ENCODE measurements at regions not wholly inside any gene's neighbourhood (a gene's known extent, or its start where the extent isn't known, plus 50 kb on each side); places are given as distances from the start of the nearest gene placed in this dataset.

GRCh38 chr6:165984729-165985275 is 182.8 kb downstream of the TBXT start:
- DNase-seq = no peak

GRCh38 chr6:165983112-165984072 is 184.3 kb downstream of the TBXT start:
- no peak for DNase-seq

GRCh38 chr6:165978476-165978875 is 189.2 kb downstream of the TBXT start:
- DNase-seq = no peak

- no peak for DNase-seq
These were observed 191.0 kb downstream of the TBXT start for GRCh38 chr6:165976684-165977083.

- no peak for DNase-seq
These were observed 192.8 kb downstream of the TBXT start for GRCh38 chr6:165974817-165975216.

- no peak for DNase-seq
These were observed 194.2 kb downstream of the TBXT start for GRCh38 chr6:165973473-165973872.

- DNase-seq = no peak
These were observed 195.4 kb downstream of the TBXT start for GRCh38 chr6:165972139-165972802.

- no peak for DNase-seq
These were observed 196.4 kb downstream of the TBXT start for GRCh38 chr6:165971202-165971601.

- no peak for DNase-seq
These were observed 197.7 kb downstream of the TBXT start for GRCh38 chr6:165970001-165970400.

GRCh38 chr6:165969184-165969583 is 198.5 kb downstream of the TBXT start:
- DNase-seq = no peak

GRCh38 chr6:165968408-165968807 is 199.2 kb downstream of the TBXT start:
- DNase-seq = no peak

GRCh38 chr6:165967810-165968407 is 199.7 kb downstream of the TBXT start:
- DNase-seq = no peak

- no peak for DNase-seq
These were observed 203.9 kb downstream of the TBXT start for GRCh38 chr6:165963750-165964149.

GRCh38 chr6:165962366-165962765 is 205.3 kb downstream of the TBXT start:
- no peak for DNase-seq

GRCh38 chr6:165961233-165961632 is 206.4 kb downstream of the TBXT start:
- DNase-seq = no peak

- DNase-seq = no peak
These were observed 207.0 kb downstream of the TBXT start for GRCh38 chr6:165960695-165961094.

- DNase-seq = no peak
These were observed 208.0 kb downstream of the TBXT start for GRCh38 chr6:165959627-165960026.

GRCh38 chr6:165956874-165957273 is 210.8 kb downstream of the TBXT start:
- no peak for DNase-seq

- no peak for DNase-seq
These were observed 215.1 kb downstream of the TBXT start for GRCh38 chr6:165952514-165952913.

GRCh38 chr6:165950316-165950715 is 217.3 kb downstream of the TBXT start:
- no peak for DNase-seq

GRCh38 chr6:165949324-165949723 is 218.3 kb downstream of the TBXT start:
- DNase-seq = no peak

- DNase-seq = no peak
These were observed 223.6 kb downstream of the TBXT start for GRCh38 chr6:165944002-165944466.

- DNase-seq = no peak
These were observed 225.9 kb downstream of the TBXT start for GRCh38 chr6:165941786-165942185.

All from activated CD4-positive, alpha-beta T cell treated with anti-CD3 and anti-CD28 coated beads, Interleukin-2, Interleukin-6, amounts not matched to agents 100 ng/mL and 50 ng/mL, durations not matched to agents 16 hours and 8 hours (primary cell).